GDM1 (cell line): ENCODE measurements at regions not wholly inside any gene's neighbourhood (a gene's known extent, or its start where the extent isn't known, plus 50 kb on each side); places are given as distances from the start of the nearest gene placed in this dataset.
A peak's percentile ranks its signal among the peaks of the same experiment; 100 is the strongest.

ENCODE experiments used
- DNase-seq: peaks from one replicate; lab custom pipeline; 2025; lab: John Stamatoyannopoulos, UW

- DNase-seq = no peak
These were observed 1392.9 kb downstream of the EFNB2 start for GRCh38 chr13:105142556-105142955.

DNA sequence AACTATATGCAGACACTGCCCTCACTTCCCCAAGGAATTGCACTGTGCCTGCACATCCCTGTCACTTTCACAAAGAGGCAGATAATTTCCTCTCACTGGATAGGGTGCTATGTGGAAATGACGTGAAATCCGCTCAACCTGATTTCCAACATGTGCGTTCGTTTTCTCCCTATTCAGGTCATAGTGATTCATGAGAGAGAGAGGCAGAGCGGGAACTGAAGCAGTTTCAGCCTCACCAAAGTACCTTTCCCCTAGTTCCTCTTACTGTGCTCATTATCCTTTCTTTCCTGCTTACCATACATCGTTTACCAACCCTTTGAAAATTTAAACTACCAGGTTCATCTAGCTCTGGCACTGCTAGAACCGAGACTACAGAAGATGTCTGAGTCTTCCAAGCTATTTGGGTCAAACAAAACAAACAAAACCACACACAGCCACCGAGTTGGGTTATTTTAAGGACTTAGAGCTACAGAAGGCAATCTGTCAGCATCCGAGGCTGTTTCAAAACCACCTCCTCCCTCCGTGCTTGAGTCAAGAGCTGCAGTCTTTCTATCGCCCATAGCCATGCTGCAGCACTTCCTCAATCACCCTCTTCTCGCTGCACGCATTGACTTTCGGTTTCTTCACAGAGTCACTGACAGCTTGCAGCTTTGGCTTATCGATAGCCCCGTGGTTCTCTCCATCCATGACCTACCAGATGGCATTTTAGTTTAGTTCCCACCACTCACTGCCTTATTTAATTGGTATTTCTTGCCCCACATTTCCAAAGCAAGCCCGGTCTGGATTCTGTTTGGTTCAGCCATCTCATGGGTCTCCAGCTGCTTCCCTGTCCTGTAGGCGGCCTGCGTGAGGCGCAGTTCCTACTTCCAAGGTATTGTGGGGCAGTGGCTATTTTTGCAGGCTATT is 1395.8 kb downstream of the EFNB2 start:
- DNase-seq = peak; percentile 75

GRCh38 chr13:105139048-105139379 is 1396.4 kb downstream of the EFNB2 start:
- DNase-seq = no peak

DNA sequence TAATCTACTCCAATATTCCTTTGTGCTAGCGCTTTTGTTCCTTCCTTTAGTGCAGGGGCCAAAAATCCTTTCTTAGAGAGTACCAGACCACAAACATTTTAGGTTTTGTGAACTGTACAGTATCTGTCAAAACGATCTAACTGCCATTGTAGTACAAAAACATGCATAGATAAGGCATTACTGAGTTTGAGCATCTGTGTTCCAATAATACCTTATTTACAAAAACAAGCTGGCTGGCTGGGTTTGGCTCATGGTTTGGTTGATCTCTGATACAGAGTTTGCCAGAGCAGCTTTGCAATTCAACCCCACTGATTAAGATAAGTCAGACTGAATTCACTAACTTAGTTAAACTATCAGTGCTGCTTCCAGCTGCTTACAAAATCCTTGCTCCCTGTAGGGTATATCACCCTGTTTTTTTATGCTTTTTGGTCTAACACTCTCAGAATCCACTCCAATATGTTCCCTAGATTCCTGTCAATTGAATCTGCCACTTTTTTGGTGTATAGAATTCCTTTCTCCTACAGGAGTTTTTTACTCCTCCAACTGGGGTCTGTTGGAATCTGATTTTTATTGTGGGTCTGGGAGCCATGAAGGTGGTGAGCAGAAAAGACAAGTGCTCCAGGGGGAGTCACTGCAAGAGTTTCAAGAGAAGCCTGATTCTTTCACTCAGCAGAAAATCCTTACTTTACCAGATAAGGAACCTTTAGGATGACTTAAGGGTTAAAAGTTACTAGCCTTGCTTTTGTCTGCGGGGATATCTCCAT is 1399.4 kb downstream of the EFNB2 start:
- no peak for DNase-seq

GRCh38 chr13:105127732-105128131 is 1407.7 kb downstream of the EFNB2 start:
- no peak for DNase-seq

GRCh38 chr13:105121221-105121620 is 1414.2 kb downstream of the EFNB2 start:
- DNase-seq = no peak

- DNase-seq = no peak
These were observed 1417.0 kb downstream of the EFNB2 start for GRCh38 chr13:105118426-105118985.

DNA sequence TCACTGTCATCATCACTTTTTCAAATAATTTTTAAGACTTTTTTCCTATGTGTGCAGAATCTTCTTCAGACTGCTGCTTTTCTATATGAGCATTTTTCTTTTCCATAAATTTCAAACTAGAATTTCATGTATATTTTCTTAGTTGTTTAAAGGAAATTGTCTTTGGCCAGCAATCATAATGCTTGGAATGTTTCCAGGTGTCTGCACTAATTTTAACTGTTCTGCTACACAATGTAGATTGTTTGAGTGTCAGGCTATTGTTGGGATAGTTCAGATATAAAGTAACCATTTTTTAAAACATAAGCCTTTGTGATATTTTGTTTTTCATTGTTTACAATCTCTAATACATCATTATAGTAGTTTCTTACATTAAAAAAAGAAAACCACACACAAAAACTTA is 1418.5 kb downstream of the EFNB2 start:
- no peak for DNase-seq

GRCh38 chr13:105112561-105112960 is 1422.9 kb downstream of the EFNB2 start:
- DNase-seq = no peak

GRCh38 chr13:105107781-105108180 is 1427.7 kb downstream of the EFNB2 start:
- DNase-seq = no peak

DNA sequence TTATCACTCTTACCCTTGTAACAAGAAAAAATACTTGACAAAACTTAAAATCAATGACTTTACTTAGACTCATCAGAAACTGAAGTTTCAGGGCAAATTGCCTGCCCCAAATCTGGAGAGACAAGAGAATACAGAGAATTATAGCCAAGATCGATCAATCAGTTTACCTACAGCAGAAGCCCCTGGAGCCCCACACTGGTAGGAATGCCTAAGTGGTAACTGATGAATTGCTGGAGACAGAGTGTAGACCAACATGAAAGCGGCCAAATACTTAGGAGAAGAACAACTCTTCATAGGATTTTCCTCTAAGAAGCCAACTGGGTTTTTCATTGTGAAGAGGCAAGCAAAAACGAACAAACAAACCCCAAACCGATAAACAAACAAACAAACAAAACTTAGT is 1430.0 kb downstream of the EFNB2 start:
- DNase-seq = no peak

DNA sequence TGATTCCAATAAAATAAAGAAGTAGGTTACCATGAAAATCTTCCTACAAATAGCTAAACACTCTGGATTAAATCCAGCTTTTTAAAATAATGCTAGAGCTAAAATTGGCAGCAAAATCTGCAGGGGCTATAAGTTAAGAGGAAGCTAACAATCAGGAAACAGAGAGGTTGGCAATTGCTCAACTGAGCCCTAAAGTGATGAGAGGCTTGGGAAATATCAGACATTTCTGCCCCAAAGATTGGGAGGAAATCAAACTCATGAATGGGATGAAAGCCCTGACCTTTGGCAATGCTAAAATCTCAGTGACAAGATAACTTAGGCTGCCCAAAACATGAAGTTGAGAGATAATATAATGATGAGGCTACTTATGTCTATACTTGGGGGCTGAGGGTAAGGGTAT is 1437.9 kb downstream of the EFNB2 start:
- DNase-seq = no peak

GRCh38 chr13:105089858-105090643 is 1445.4 kb downstream of the EFNB2 start:
- DNase-seq = no peak

GRCh38 chr13:105087945-105088344 is 1447.5 kb downstream of the EFNB2 start:
- DNase-seq = no peak

- no peak for DNase-seq
These were observed 1450.5 kb downstream of the EFNB2 start for GRCh38 chr13:105084931-105085330.

DNA sequence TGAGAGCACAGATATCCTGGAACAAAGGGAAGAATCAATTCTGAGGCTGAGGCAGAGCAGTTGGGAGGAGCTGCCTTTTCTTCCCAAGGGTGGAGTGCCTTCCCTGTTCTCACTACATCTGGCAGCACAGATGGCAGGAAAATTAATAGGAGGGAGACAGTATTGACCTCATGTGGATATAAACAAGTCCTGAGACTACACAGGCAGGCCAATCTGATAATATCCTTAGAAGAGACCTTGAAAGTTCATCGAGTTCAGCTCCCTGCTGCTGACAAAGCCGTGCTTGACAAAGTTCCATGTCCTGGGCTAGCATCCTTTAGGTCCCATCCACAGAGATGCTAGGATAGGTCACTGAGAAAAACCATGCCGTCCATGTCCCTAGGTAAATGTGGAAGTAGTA is 1451.5 kb downstream of the EFNB2 start:
- no peak for DNase-seq

- DNase-seq = no peak
These were observed 1460.7 kb downstream of the EFNB2 start for GRCh38 chr13:105074755-105075154.

GRCh38 chr13:105073041-105073440 is 1462.4 kb downstream of the EFNB2 start:
- no peak for DNase-seq

GRCh38 chr13:105070452-105070851 is 1465.0 kb downstream of the EFNB2 start:
- no peak for DNase-seq

DNA sequence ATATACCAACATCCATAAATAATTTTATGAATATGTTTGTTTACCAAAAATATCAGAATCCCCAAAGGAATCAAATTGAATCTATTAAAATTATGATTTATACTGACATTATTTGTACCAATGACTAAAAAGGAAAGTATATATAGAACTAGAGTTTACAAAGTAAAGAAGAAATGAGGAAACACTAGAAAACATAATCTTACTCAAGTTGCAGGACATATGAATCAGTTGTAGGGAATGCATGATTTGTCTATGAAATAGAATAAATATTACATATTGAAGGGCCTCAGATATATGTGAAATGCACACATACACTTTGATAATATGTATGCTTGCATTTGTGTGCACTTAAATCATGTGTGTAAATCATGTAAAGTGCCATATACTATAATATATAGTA is 1466.4 kb downstream of the EFNB2 start:
- no peak for DNase-seq

- no peak for DNase-seq
These were observed 1471.8 kb downstream of the EFNB2 start for GRCh38 chr13:105063676-105064075.

- DNase-seq = no peak
These were observed 1475.7 kb downstream of the EFNB2 start for GRCh38 chr13:105059786-105060185.
